OCI-LY7 (cell line): ENCODE measurements at regions not wholly inside any gene's neighbourhood (a gene's known extent, or its start where the extent isn't known, plus 50 kb on each side); places are given as distances from the start of the nearest gene placed in this dataset.

Experiments used
- BruUV-seq: library from RNA; stranded (reverse); fragments of 400-500 nt; replicated peaks from 2 replicates; lab custom pipeline; 2021; lab: Mats Ljungman, UMichigan
- CTCF ChIA-PET: fragments of 300-600 bp; sonication (Branson Sonifier 250); formaldehyde crosslinking; loops from one replicate; lab custom pipeline; 2022; ENCODE audit warnings: antibody characterized with exemption; ENCODE audit not compliant: unreplicated experiment; lab: Charles Lee
- POLR2A ChIA-PET: fragments of 300-600 bp; sonication (Branson Sonifier 250); formaldehyde crosslinking; loops from one replicate; lab custom pipeline; 2022; ENCODE audit warnings: antibody characterized with exemption; lab: Charles Lee
- DNase-seq: peaks from one replicate; pipeline ENCODE4 v3.0.0-alpha.2; 2015; ENCODE audit warnings: low spot score
- H2AFZ ChIP-seq: fragments of 200-600 bp; sonication (generic), shearing (Covaris generic); 2 replicates; pipeline ENCODE4 v1.6.1; 2014; ENCODE audit warnings: mild to moderate bottlenecking, antibody characterized with exemption, low read length, moderate library complexity
- H3K27ac ChIP-seq: fragments of 200-600 bp; sonication (generic); 2 replicates; pipeline ENCODE4 v1.5.1; 2014; ENCODE audit warnings: mixed run types, low read depth, mild to moderate bottlenecking, moderate library complexity, low read length, inconsistent platforms; ENCODE audit not compliant: poor library complexity, severe bottlenecking
- H3K36me3 ChIP-seq: fragments of 200-600 bp; sonication (generic); 2 replicates; pipeline ENCODE4 v1.6.1; 2014; ENCODE audit warnings: mild to moderate bottlenecking, antibody characterized with exemption, low read length, moderate library complexity, mixed read lengths; ENCODE audit not compliant: insufficient read depth
- H3K4me1 ChIP-seq: fragments of 200-600 bp; sonication (generic); 2 replicates; pipeline ENCODE4 v1.5.1; 2014; ENCODE audit warnings: mild to moderate bottlenecking, low read length; ENCODE audit not compliant: insufficient read depth, poor library complexity, severe bottlenecking
- H3K4me2 ChIP-seq: fragments of 200-600 bp; sonication (generic); 2 replicates; pipeline ENCODE4 v1.6.1; 2014; ENCODE audit warnings: mild to moderate bottlenecking, low read length
- H3K4me3 ChIP-seq: fragments of 200-600 bp; sonication (generic); 2 replicates; pipeline ENCODE4 v1.5.1; 2014; ENCODE audit warnings: mild to moderate bottlenecking, low read depth, low read length; ENCODE audit not compliant: poor library complexity, severe bottlenecking
- H3K79me2 ChIP-seq: fragments of 200-600 bp; sonication (generic); 2 replicates; pipeline ENCODE4 v1.6.1; 2016; ENCODE audit warnings: low read depth, mild to moderate bottlenecking, low read length, moderate library complexity, mixed read lengths; ENCODE audit not compliant: insufficient read depth
- H3K9me2 ChIP-seq: fragments of 200-600 bp; sonication (generic); 2 replicates; pipeline ENCODE4 v1.6.1; 2016; ENCODE audit warnings: mild to moderate bottlenecking, low read length, mixed read lengths; ENCODE audit not compliant: insufficient read depth
- H3K9me3 ChIP-seq: fragments of 200-600 bp; sonication (generic); 2 replicates; pipeline ENCODE4 v1.6.1; 2014; ENCODE audit warnings: mild to moderate bottlenecking, mixed run types, low read length, mixed read lengths
- H4K20me1 ChIP-seq: fragments of 200-600 bp; sonication (generic); 2 replicates; pipeline ENCODE4 v1.6.1; 2014; ENCODE audit warnings: mild to moderate bottlenecking, antibody characterized with exemption, low read length, moderate library complexity, mixed read lengths; ENCODE audit not compliant: insufficient read depth
- EZH2phosphoT487 ChIP-seq: fragments of 200-600 bp; sonication (generic); IDR thresholded peaks from 2 replicates; pipeline ENCODE4 v1.6.1; 2018; ENCODE audit warnings: low read depth, borderline replicate concordance, mild to moderate bottlenecking, mixed run types, antibody characterized with exemption, low read length, moderate library complexity, mixed read lengths
- intact Hi-C: fragments of 100-400 bp; cut with micrococcal nuclease; formaldehyde crosslinking; loops from one replicate; pipeline ENCODE4 v1.10.0; 2022; ENCODE audit not compliant: unreplicated experiment
- TF ChIP-seq, protein P1 (sequence below): fragments of 200-600 bp; sonication (generic); conservative IDR thresholded peaks from 2 replicates; pipeline ENCODE4 v1.5.1; 2014; ENCODE audit warnings: mild to moderate bottlenecking, antibody characterized with exemption, low read length, moderate library complexity, mixed read lengths

DNA sequence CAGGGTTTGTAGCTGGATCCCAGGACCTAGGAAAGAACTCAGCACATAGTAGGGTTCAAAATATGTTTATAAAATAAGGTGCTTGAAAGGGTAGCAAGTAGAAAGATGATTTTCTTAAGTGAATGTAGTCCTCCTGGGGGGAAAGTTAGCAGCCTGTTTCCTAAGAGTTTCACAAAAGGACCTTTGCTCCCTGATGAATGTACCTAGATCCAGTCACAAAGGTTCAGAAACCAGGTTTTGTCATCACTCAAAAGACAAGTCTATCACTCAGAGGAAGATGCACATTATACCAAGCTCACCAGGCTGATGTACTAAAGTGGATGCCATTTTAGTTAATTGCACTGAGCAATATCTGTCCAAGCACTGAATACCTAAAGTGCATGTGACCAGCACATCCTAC lies 378.2 kb downstream of the BCL11A start:
- no peaks in the 10 kb centered on the region for H4K20me1 ChIP-seq
- BruUV-seq, result no TSS peak
- no peak for TF ChIP-seq EZH2phosphoT487
- TF ChIP-seq, protein P1, sequence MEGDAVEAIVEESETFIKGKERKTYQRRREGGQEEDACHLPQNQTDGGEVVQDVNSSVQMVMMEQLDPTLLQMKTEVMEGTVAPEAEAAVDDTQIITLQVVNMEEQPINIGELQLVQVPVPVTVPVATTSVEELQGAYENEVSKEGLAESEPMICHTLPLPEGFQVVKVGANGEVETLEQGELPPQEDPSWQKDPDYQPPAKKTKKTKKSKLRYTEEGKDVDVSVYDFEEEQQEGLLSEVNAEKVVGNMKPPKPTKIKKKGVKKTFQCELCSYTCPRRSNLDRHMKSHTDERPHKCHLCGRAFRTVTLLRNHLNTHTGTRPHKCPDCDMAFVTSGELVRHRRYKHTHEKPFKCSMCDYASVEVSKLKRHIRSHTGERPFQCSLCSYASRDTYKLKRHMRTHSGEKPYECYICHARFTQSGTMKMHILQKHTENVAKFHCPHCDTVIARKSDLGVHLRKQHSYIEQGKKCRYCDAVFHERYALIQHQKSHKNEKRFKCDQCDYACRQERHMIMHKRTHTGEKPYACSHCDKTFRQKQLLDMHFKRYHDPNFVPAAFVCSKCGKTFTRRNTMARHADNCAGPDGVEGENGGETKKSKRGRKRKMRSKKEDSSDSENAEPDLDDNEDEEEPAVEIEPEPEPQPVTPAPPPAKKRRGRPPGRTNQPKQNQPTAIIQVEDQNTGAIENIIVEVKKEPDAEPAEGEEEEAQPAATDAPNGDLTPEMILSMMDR, result no peak
- ChIA-PET POLR2A (interaction anchor here (0.6 kb wide), 1 partner anchor 24 kb away, joined by 3 read pairs; no protein-coding TSS in a partner anchor), CTCF (no interaction called here)
- DNase-seq, result no peak
- no peaks in the 10 kb centered on the region for H3K4me1 ChIP-seq
- H3K36me3 ChIP-seq, result no peaks in the 10 kb centered on the region
- H3K4me2 ChIP-seq, result no peak overlapping the region
- H3K9me3 ChIP-seq, result no peaks in the 10 kb centered on the region
- H3K27ac ChIP-seq, result no peak overlapping the region
- no peak overlapping the region for H2AFZ ChIP-seq
- H3K79me2 ChIP-seq, result no peaks in the 10 kb centered on the region
- no peak overlapping the region for H3K4me3 ChIP-seq
- intact Hi-C loops, result no loop called here
- no peaks in the 10 kb centered on the region for H3K9me2 ChIP-seq

DNA sequence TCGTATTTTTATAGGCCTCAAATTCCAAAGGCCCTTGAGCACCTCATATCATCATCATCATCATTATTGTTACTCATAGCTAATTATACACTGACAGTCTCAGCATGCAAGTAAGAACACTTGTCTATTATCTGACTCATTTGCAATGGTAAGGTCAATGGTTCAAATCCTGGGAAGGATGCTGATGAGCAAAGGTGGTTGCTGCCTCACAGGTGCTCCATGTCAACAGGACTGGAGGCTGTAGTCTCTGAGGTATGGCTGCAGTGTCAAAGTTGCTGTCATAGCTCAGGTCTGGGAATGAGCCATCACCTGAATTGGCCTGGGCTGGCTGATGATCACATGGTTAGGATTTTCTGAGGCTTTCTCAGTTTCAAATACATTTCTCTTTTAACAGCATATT lies 379.3 kb downstream of the BCL11A start:
- Histone ChIP-seq H3K79me2 (no peaks in the 10 kb centered on the region), H3K36me3 (no peaks in the 10 kb centered on the region), H3K9me3 (no peaks in the 10 kb centered on the region), H3K4me2 (no peak overlapping the region), H3K4me3 (no peak overlapping the region), H3K4me1 (no peaks in the 10 kb centered on the region), H2AFZ (no peak overlapping the region), H4K20me1 (no peaks in the 10 kb centered on the region), H3K27ac (no peak overlapping the region), H3K9me2 (no peaks in the 10 kb centered on the region)
- ChIA-PET CTCF (no interaction called here), POLR2A (no interaction called here)
- intact Hi-C loops, result no loop called here
- no peak for DNase-seq
- no TSS peak for BruUV-seq
- TF ChIP-seq, protein P1, result no peak
- TF ChIP-seq EZH2phosphoT487, result no peak

DNA sequence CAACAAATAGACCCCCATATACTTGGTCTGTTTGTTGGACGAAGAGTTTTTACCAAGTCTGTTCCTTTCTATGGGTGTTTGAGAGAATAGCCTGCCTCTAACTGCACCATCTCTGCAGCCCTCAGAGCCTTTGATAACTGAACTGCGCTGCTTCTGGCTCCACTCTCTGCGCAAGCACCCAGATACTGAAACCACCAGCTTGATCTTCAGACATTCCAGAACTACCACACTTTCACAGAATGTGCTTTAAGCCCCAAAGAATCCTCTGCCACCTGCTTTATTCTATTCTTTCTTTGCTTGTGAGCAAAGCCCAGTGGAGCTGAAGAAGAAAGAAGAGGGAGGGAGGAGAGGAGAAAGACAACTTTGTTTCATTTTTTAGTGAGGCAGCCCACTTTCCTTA lies 380.7 kb downstream of the BCL11A start:
- DNase-seq, result no peak
- H3K4me1 ChIP-seq, result no peaks in the 10 kb centered on the region
- no peaks in the 10 kb centered on the region for H3K9me2 ChIP-seq
- no peaks in the 10 kb centered on the region for H3K9me3 ChIP-seq
- H3K27ac ChIP-seq, result no peak overlapping the region
- ChIA-PET POLR2A (interaction anchor here (0.7 kb wide), 2 partner anchors 27 to 901 kb away, joined by 3 to 6 read pairs; no protein-coding TSS in a partner anchor), CTCF (no interaction called here)
- no peak overlapping the region for H2AFZ ChIP-seq
- H3K36me3 ChIP-seq, result no peaks in the 10 kb centered on the region
- no peak overlapping the region for H3K4me2 ChIP-seq
- intact Hi-C loops, result no loop called here
- BruUV-seq, result no TSS peak
- no peak overlapping the region for H3K4me3 ChIP-seq
- TF ChIP-seq EZH2phosphoT487, result no peak
- TF ChIP-seq, protein P1, result no peak
- H3K79me2 ChIP-seq, result no peaks in the 10 kb centered on the region
- H4K20me1 ChIP-seq, result no peaks in the 10 kb centered on the region
